H1 (cell line): ENCODE measurements at regions not wholly inside any gene's neighbourhood (a gene's known extent, or its start where the extent isn't known, plus 50 kb on each side); places are given as distances from the start of the nearest gene placed in this dataset.

Experiments used
- CTCF ChIA-PET: fragments of 300-600 bp; sonication (Branson Sonifier 250); formaldehyde crosslinking; loops from one replicate; lab custom pipeline; 2021; ENCODE audit not compliant: partially characterized antibody; lab: Charles Lee
- POLR2A ChIA-PET: fragments of 300-600 bp; sonication (Branson Sonifier 250); formaldehyde crosslinking; loops from one replicate; lab custom pipeline; 2021; ENCODE audit warnings: inconsistent platforms; ENCODE audit not compliant: partially characterized antibody; lab: Charles Lee
- DNase-seq, 2 experiments: peaks; one replicate each; pipeline versions ENCODE4 v3.0.0 to v3.0.0-alpha.2; 2010 to 2022; ENCODE audit warnings: low spot score in 2 of 2, low read depth in 1 of 2, mixed read lengths in 1 of 2
- FAIRE-seq: peaks from 2 replicates; lab custom pipeline; 2011; peaks lifted over from hg19 to GRCh38; lab: Jason Lieb, UNC
- H2AFZ ChIP-seq: 2 replicates; pipeline ENCODE4 v1.8.1; 2012; ENCODE audit warnings: low read length, inconsistent platforms
- H2AK5ac ChIP-seq: 2 replicates; pipeline ENCODE4 v1.6.1; 2013; ENCODE audit warnings: low read depth, low read length
- H2BK120ac ChIP-seq: replicated peaks from 2 replicates; pipeline ENCODE3; 2013; ENCODE audit warnings: low read depth, low read length, inconsistent platforms
- H2BK12ac ChIP-seq: 2 replicates; pipeline ENCODE4 v1.6.1; 2013; ENCODE audit warnings: low read depth, low read length
- H2BK15ac ChIP-seq: 2 replicates; pipeline ENCODE4 v1.6.1; 2013; ENCODE audit warnings: low read length
- H2BK20ac ChIP-seq: 2 replicates; pipeline ENCODE4 v1.6.1; 2013; ENCODE audit warnings: low read length
- H2BK5ac ChIP-seq: 2 replicates; pipeline ENCODE4 v1.6.1; 2013; ENCODE audit warnings: low read depth, low read length
- H3K14ac ChIP-seq: 2 replicates; pipeline ENCODE4 v1.6.1; 2013; ENCODE audit warnings: inconsistent platforms; ENCODE audit not compliant: insufficient read length
- H3K18ac ChIP-seq: 2 replicates; pipeline ENCODE4 v1.6.1; 2013; ENCODE audit warnings: low read length; ENCODE audit errors: extremely low read depth
- H3K23ac ChIP-seq: 2 replicates; pipeline ENCODE4 v1.6.1; 2013; ENCODE audit warnings: inconsistent platforms; ENCODE audit not compliant: insufficient read length
- H3K23me2 ChIP-seq: 2 replicates; pipeline ENCODE4 v1.6.1; 2013; ENCODE audit warnings: low read depth, low read length
- H3K27ac ChIP-seq: 2 replicates; pipeline ENCODE4 v1.6.1; 2011; ENCODE audit warnings: low read depth, low read length, inconsistent platforms
- H3K27me3 ChIP-seq, 4 experiments: replicated peaks in 1 of 4; 1 replicate in 1 of 4; 2 replicates in 3 of 4; pipeline versions ENCODE4 v1.6.1 to v1.8.1; 2011 to 2013; ENCODE audit warnings: low read length in 3 of 4, mild to moderate bottlenecking in 3 of 4, inconsistent platforms in 2 of 4, mixed read lengths in 2 of 4, moderate library complexity in 1 of 4; ENCODE audit not compliant: control insufficient read depth in 3 of 4, insufficient read depth in 3 of 4; ENCODE audit errors: extremely low read depth in 1 of 4
- H3K36me3 ChIP-seq, 4 experiments: 2 replicates each; pipeline versions ENCODE4 v1.6.1 to v1.8.1; 2011 to 2013; ENCODE audit warnings: mild to moderate bottlenecking in 4 of 4, low read length in 3 of 4, moderate library complexity in 2 of 4, control low read depth in 1 of 4, inconsistent platforms in 1 of 4; ENCODE audit not compliant: insufficient read depth in 4 of 4, control insufficient read depth in 2 of 4
- H3K4ac ChIP-seq: replicated peaks from 2 replicates; pipeline ENCODE3; 2013; ENCODE audit warnings: low read length, low read depth, mixed read lengths, inconsistent platforms; ENCODE audit not compliant: insufficient read length
- H3K4me1 ChIP-seq, 4 experiments: replicated peaks in 1 of 4; 1 replicate in 1 of 4; 2 replicates in 3 of 4; pipeline versions ENCODE4 v1.6.1 to v1.8.1; 2011 to 2013; ENCODE audit warnings: low read length in 3 of 4, inconsistent platforms in 2 of 4, mixed read lengths in 1 of 4; ENCODE audit not compliant: insufficient read depth in 4 of 4, control insufficient read depth in 3 of 4
- H3K4me2 ChIP-seq, 2 experiments: 2 replicates each; pipeline versions ENCODE4 v1.6.1 to v1.8.1; 2011 to 2013; ENCODE audit warnings: low read depth in 2 of 2, low read length in 2 of 2, control low read depth in 1 of 2, inconsistent platforms in 1 of 2, mild to moderate bottlenecking in 1 of 2; ENCODE audit not compliant: insufficient read depth in 1 of 2
- H3K4me3 ChIP-seq, 4 experiments: fragments of 200-600, 300-600 bp in 1 of 4; sonication (generic), shearing (Covaris generic), sonication (Bioruptor Twin) in 1 of 4; 2 replicates each; pipeline versions ENCODE4 v1.5.1 to v1.8.1; 2011 to 2016; ENCODE audit warnings: low read length in 4 of 4, low read depth in 3 of 4, control low read depth in 2 of 4, inconsistent platforms in 2 of 4, mild to moderate bottlenecking in 2 of 4, mixed read lengths in 1 of 4, moderate library complexity in 1 of 4; ENCODE audit not compliant: insufficient read depth in 2 of 4; ENCODE audit errors: extremely low read depth in 1 of 4
- H3K56ac ChIP-seq: replicated peaks from 2 replicates; pipeline ENCODE3; 2013; ENCODE audit warnings: low read depth, mild to moderate bottlenecking, mixed read lengths, low read length, inconsistent platforms; ENCODE audit not compliant: insufficient read length
- H3K79me1 ChIP-seq: 2 replicates; pipeline ENCODE4 v1.6.1; 2013; ENCODE audit warnings: low read depth, low read length, control low read depth
- H3K79me2 ChIP-seq, 2 experiments: 2 replicates each; pipeline versions ENCODE4 v1.6.1 to v1.8.1; 2012 to 2013; ENCODE audit warnings: low read length in 2 of 2, mild to moderate bottlenecking in 2 of 2, inconsistent platforms in 1 of 2; ENCODE audit not compliant: insufficient read depth in 2 of 2, control insufficient read depth in 1 of 2
- H3K9ac ChIP-seq, 4 experiments: replicated peaks in 1 of 4; 1 replicate in 1 of 4; 2 replicates in 3 of 4; pipeline versions ENCODE4 v1.6.1 to v1.8.1; 2011 to 2013; ENCODE audit warnings: low read depth in 3 of 4, low read length in 3 of 4, control low read depth in 2 of 4, mild to moderate bottlenecking in 2 of 4, moderate library complexity in 2 of 4, inconsistent platforms in 1 of 4; ENCODE audit errors: extremely low read depth in 1 of 4
- H3K9me3 ChIP-seq, 2 experiments: 2 replicates each; pipeline versions ENCODE4 v1.6.1 to v1.8.1; 2012 to 2013; ENCODE audit warnings: mild to moderate bottlenecking in 2 of 2, moderate library complexity in 2 of 2, control low read depth in 1 of 2, inconsistent platforms in 1 of 2, low read depth in 1 of 2, low read length in 1 of 2, mixed read lengths in 1 of 2; ENCODE audit not compliant: insufficient read depth in 2 of 2
- H4K20me1 ChIP-seq, 2 experiments: replicated peaks in 1 of 2; 2 replicates each; pipeline versions ENCODE3 to v1.8.1; 2011 to 2013; ENCODE audit warnings: inconsistent platforms in 2 of 2, low read length in 2 of 2, mild to moderate bottlenecking in 1 of 2; ENCODE audit not compliant: insufficient read depth in 2 of 2, control insufficient read depth in 1 of 2
- H4K5ac ChIP-seq: 2 replicates; pipeline ENCODE4 v1.6.1; 2013; ENCODE audit warnings: low read length, low read depth, mixed read lengths, inconsistent platforms; ENCODE audit not compliant: insufficient read length
- H4K8ac ChIP-seq: 2 replicates; pipeline ENCODE4 v1.8.0; 2013; ENCODE audit warnings: mild to moderate bottlenecking, moderate library complexity, low read length, inconsistent platforms; ENCODE audit not compliant: insufficient read depth; ENCODE audit errors: extremely low read depth
- H4K91ac ChIP-seq: replicated peaks from 2 replicates; pipeline ENCODE3; 2013; ENCODE audit warnings: low read length, mixed read lengths, inconsistent platforms; ENCODE audit not compliant: insufficient read length
- BCL11A ChIP-seq, 2 experiments: IDR thresholded peaks; one replicate each; pipeline ENCODE4 v1.6.1; 2011; ENCODE audit warnings: low read depth in 2 of 2, low read length in 2 of 2, mild to moderate bottlenecking in 2 of 2
- CBX8 ChIP-seq: fragments of 300-800, 300-1000 bp; sonication (generic); IDR thresholded peaks from 2 replicates; pipeline ENCODE4 v1.7.1; 2016; ENCODE audit warnings: low read depth, low read length, borderline replicate concordance
- CEBPB ChIP-seq: IDR thresholded peaks from 2 replicates; pipeline ENCODE4 v1.6.1; 2012; ENCODE audit warnings: low read depth, low read length
- POU5F1 ChIP-seq: IDR thresholded peaks from 2 replicates; pipeline ENCODE4 v1.6.1; 2011; ENCODE audit warnings: low read depth, mild to moderate bottlenecking, low read length, moderate library complexity
- RFX5 ChIP-seq: IDR thresholded peaks from 2 replicates; pipeline ENCODE4 v1.6.1; 2011; ENCODE audit warnings: low read depth, low read length, improper control_type of control experiment, borderline replicate concordance
- SRF ChIP-seq: IDR thresholded peaks from 2 replicates; pipeline ENCODE4 v1.6.1; 2011; ENCODE audit warnings: mild to moderate bottlenecking, low read depth, low read length, moderate library complexity
- WGBS, 2 experiments: shearing (Covaris generic) in 1 of 2; methylation state at CpG; one replicate each; pipeline versions ENCODE4 v1.1.6 to v1.1.7; 2013 to 2015; ENCODE audit warnings: low lambda C conversion rate in 2 of 2, mixed read lengths in 2 of 2, inconsistent platforms in 1 of 2, low coverage in 1 of 2, missing lambda C conversion rate in 1 of 2; ENCODE audit not compliant: insufficient replicate concordance in 2 of 2, insufficient coverage in 1 of 2, insufficient read length in 1 of 2; ENCODE audit errors: extremely low coverage in 1 of 2, missing lambda C conversion rate in 1 of 2; 5-methylcytosine and 5-hydroxymethylcytosine counted together

- no peaks in the 10 kb centered on the region for H3K36me3 ChIP-seq
- H3K4me1 ChIP-seq = no peaks in the 10 kb centered on the region
- no peaks in the 10 kb centered on the region for H3K23me2 ChIP-seq
- no peak overlapping the region for H2AFZ ChIP-seq
- H3K18ac ChIP-seq = no peak overlapping the region
- no peak overlapping the region for H3K27ac ChIP-seq
- no peaks in the 10 kb centered on the region for H3K79me2 ChIP-seq
- ChIA-PET POLR2A (no interaction called here), CTCF (no interaction called here)
- no peak overlapping the region for H2BK5ac ChIP-seq
- H3K9ac ChIP-seq = no peak overlapping the region
- FAIRE-seq (no peak), DNase-seq (no peak)
- no peak overlapping the region for H3K23ac ChIP-seq
- no peak overlapping the region for H3K14ac ChIP-seq
- H3K56ac ChIP-seq = no peak overlapping the region
- no peaks in the 10 kb centered on the region for H3K79me1 ChIP-seq
- H4K20me1 ChIP-seq = no peaks in the 10 kb centered on the region
- no peak overlapping the region for H4K5ac ChIP-seq
- TF ChIP-seq BCL11A (IDR thresholded peaks at IDR 0.05; ENCODE audit: low read depth in 2 of 2, low read length in 2 of 2) (no peak), CBX8 (no peak), CEBPB (no peak), RFX5 (no peak), SRF (no peak), POU5F1 (no peak)
- H2BK120ac ChIP-seq = no peak overlapping the region
- H3K27me3 ChIP-seq = no peaks in the 10 kb centered on the region
- WGBS, 2 experiments = 87% methylated on average over 2 of the region's 2 CpGs; no CpG with 5 or more reads in 1 of the 2 experiments
- H3K4me2 ChIP-seq = no peak overlapping the region
- H4K8ac ChIP-seq = no peak overlapping the region
- no peak overlapping the region for H2BK12ac ChIP-seq
- H3K4me3 ChIP-seq = no peak overlapping the region
- H2AK5ac ChIP-seq = no peak overlapping the region
- no peak overlapping the region for H2BK20ac ChIP-seq
- H4K91ac ChIP-seq = no peak overlapping the region
- H3K9me3 ChIP-seq = no peaks in the 10 kb centered on the region
- H2BK15ac ChIP-seq = no peak overlapping the region
- no peak overlapping the region for H3K4ac ChIP-seq
Observed at GRCh38 chr5:121090822-121091221, 626.7 kb downstream of the PRR16 start.
